OCI-LY3 (cell line): ENCODE measurements at regions not wholly inside any gene's neighbourhood (a gene's known extent, or its start where the extent isn't known, plus 50 kb on each side); places are given as distances from the start of the nearest gene placed in this dataset.

Source experiments
- EZH2phosphoT487 ChIP-seq: fragments of 200-600 bp; shearing (Covaris generic); IDR thresholded peaks from 2 replicates; pipeline ENCODE4 v1.6.1; 2018; ENCODE audit warnings: antibody characterized with exemption, mixed run types, low read depth
- TF ChIP-seq, protein P1 (sequence below): fragments of 200-600, 300-600 bp; sonication (generic); IDR thresholded peaks from 2 replicates; pipeline ENCODE4 v1.5.1; 2014; ENCODE audit warnings: antibody characterized with exemption, low read length, low read depth

DNA sequence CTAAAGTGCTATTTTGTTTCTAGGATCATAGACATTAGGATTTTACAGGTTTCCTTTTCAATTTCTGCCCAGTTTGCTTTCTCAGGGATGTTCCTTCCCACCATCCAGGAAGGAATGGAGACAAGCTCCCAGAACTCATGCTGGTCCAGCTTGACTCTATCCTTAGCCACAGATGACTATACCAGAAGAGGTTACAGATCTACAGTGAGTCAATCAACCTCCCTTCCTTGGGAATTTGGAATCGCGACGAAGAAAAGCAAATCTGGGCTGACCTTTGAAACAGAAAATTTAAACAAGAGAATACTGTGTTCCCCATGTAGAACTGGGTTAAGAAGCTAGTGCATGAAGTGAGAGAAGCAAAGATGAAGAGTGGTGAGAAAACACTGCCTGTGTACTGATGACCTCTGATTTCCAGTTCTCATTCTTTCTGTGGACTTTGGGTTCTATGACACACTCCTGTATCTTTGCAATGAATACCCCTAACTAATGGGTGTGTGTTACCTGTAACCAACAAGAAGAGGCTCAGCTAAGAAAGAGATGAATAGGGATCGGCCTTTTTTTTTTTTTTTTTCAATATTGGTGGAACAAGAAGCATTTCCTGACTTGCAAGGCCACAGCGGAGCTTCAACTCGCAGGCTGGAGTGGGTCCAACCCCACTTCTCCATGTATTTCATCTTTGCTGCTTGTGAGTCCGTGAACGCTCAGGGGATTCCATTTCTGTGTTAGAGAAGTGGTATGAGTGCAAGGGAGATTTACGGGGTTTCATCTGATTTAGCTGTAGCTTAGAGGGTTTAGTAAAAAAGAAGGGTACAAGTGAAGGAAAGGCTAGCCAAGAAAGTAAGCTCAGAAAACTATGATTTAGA, 563.9 kb upstream of the CLINT1 start:
- TF ChIP-seq, protein P1, sequence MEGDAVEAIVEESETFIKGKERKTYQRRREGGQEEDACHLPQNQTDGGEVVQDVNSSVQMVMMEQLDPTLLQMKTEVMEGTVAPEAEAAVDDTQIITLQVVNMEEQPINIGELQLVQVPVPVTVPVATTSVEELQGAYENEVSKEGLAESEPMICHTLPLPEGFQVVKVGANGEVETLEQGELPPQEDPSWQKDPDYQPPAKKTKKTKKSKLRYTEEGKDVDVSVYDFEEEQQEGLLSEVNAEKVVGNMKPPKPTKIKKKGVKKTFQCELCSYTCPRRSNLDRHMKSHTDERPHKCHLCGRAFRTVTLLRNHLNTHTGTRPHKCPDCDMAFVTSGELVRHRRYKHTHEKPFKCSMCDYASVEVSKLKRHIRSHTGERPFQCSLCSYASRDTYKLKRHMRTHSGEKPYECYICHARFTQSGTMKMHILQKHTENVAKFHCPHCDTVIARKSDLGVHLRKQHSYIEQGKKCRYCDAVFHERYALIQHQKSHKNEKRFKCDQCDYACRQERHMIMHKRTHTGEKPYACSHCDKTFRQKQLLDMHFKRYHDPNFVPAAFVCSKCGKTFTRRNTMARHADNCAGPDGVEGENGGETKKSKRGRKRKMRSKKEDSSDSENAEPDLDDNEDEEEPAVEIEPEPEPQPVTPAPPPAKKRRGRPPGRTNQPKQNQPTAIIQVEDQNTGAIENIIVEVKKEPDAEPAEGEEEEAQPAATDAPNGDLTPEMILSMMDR: no peak
- TF ChIP-seq EZH2phosphoT487: no peak
